ACC112 (cell line): ENCODE measurements at regions not wholly inside any gene's neighbourhood (a gene's known extent, or its start where the extent isn't known, plus 50 kb on each side); places are given as distances from the start of the nearest gene placed in this dataset.

Experiments
- H2AFZ ChIP-seq: fragments of 200-600 bp; sonication (generic); one replicate; pipeline ENCODE4 v1.6.0; 2017; ENCODE audit warnings: antibody characterized with exemption, low read length; ENCODE audit not compliant: unreplicated experiment
- H3K27ac ChIP-seq: fragments of 200-600 bp; sonication (generic); 2 replicates; pipeline ENCODE4 v1.5.1; 2014; ENCODE audit warnings: low read depth, mild to moderate bottlenecking, antibody characterized with exemption, low read length, moderate library complexity
- H3K27me3 ChIP-seq: fragments of 200-600 bp; sonication (generic); 2 replicates; pipeline ENCODE4 v1.6.1; 2014; ENCODE audit warnings: mild to moderate bottlenecking, antibody characterized with exemption, low read length, moderate library complexity, mixed read lengths; ENCODE audit not compliant: insufficient read depth
- H3K36me3 ChIP-seq: fragments of 200-600 bp; sonication (generic); 2 replicates; pipeline ENCODE4 v1.6.1; 2016; ENCODE audit warnings: mild to moderate bottlenecking, antibody characterized with exemption, low read length, moderate library complexity, mixed read lengths; ENCODE audit not compliant: insufficient read depth
- H3K4me1 ChIP-seq: fragments of 200-600 bp; sonication (generic); one replicate; pipeline ENCODE4 v1.6.1; 2016; ENCODE audit warnings: low read length, mixed read lengths; ENCODE audit not compliant: insufficient read depth, unreplicated experiment, control insufficient read depth
- H3K4me3 ChIP-seq: fragments of 200-600 bp; sonication (generic); 2 replicates; pipeline ENCODE4 v1.5.1; 2014; ENCODE audit warnings: mild to moderate bottlenecking, low read depth, low read length
- H3K79me2 ChIP-seq: fragments of 200-600 bp; sonication (generic); one replicate; pipeline ENCODE4 v1.6.0; 2016; ENCODE audit warnings: low read length; ENCODE audit not compliant: control insufficient read depth, unreplicated experiment, insufficient read depth

DNA sequence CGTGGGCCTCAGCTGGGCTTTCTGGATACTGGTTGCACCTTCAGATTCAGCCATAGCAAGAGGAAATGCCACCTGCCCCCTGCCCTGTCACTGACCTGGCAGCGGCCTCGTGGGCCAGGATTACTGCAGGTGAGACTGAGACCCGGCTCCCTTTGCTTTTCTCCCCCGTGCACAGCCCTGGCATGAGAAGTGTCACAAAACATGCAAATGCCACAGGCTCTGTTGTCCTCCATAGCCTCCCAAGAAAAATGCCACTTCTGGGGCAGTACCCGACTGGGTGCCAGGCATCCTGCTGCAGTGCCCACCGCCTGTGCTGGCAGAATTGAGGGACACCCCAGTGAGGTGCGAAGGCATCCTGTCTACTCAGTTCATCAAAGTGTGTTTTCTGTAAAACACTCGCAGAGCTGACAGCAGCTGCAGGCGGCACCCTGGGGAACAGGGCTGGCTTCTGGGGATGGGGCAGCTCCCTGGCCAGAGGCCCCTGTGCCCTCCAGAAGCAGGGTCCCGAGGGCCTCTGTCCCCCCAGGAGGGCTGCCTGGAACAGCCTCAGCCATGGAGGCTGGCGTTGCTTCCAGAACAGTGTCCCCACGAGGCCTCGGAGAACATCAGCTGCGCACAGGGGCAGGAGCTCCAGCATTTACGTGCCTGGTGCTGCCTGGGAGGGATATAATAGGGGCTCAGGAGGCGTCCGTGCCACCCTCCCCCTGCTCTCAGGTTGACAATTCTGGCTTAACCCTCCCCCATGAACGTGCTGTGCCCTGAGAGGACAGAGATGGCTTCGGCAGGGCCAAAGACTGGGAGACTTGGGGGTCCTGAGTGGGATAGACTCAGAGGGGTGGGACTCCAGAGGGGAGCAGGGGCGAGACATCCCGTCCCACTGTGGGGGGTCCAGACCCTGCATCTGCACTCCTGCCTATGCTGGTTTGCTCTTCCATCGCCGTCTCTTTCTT lies 99.5 kb upstream of the NKX1-1 start:
- H3K27ac ChIP-seq, result no peak overlapping the region
- H2AFZ ChIP-seq, result no peak overlapping the region
- no peak overlapping the region for H3K4me3 ChIP-seq
- no peaks in the 10 kb centered on the region for H3K4me1 ChIP-seq
- no peaks in the 10 kb centered on the region for H3K36me3 ChIP-seq
- H3K27me3 ChIP-seq, result peaks cover 39% of the 10 kb centered on the region
- no peaks in the 10 kb centered on the region for H3K79me2 ChIP-seq

DNA sequence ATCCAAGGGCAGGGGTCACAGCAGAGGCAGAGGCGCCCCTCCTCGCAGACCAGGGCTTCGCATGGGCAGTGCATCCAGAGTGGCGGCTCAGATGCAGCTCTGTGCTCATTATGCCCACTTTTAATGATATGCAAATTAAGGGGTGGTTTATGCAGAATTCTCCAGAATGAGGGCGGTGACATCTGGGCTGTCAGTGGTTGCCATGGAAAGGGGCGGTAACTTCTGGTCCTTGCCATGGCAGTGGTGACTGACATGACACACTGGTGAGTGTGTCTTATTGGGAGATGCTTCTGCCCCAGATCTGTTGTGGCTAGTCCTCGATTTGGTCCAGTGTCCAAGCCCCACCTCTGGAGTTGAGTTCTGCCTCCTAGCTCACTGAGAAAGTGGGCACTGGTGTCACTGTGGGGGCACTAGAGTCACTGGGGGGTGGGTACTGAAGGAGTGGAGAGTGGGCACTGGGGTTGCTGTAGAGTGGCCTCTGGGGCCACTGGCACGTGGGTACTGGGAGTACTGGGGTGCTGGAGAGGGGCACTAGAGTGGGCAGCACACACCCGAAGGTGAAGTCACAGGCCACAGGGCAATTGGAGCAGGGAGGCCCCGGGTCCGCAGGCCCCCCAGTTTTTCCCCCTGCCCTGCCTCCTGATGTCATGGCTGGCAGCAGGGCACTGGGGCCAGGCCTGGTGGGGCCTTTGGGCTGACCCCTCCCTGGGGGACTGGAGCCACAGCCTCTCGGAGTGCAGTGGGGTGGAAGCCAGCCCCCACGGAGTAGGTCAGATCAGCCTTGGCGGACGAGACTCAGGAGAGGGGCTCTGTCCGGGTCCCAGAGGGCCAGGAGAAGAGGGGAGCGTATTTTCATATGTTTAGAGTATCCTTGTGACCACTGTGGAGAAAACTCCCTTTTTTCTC lies 98.6 kb upstream of the NKX1-1 start:
- H3K4me1 ChIP-seq, result no peaks in the 10 kb centered on the region
- H3K27me3 ChIP-seq, result peaks cover 36% of the 10 kb centered on the region
- no peak overlapping the region for H3K4me3 ChIP-seq
- no peaks in the 10 kb centered on the region for H3K36me3 ChIP-seq
- no peak overlapping the region for H2AFZ ChIP-seq
- H3K79me2 ChIP-seq, result no peaks in the 10 kb centered on the region
- no peak overlapping the region for H3K27ac ChIP-seq

DNA sequence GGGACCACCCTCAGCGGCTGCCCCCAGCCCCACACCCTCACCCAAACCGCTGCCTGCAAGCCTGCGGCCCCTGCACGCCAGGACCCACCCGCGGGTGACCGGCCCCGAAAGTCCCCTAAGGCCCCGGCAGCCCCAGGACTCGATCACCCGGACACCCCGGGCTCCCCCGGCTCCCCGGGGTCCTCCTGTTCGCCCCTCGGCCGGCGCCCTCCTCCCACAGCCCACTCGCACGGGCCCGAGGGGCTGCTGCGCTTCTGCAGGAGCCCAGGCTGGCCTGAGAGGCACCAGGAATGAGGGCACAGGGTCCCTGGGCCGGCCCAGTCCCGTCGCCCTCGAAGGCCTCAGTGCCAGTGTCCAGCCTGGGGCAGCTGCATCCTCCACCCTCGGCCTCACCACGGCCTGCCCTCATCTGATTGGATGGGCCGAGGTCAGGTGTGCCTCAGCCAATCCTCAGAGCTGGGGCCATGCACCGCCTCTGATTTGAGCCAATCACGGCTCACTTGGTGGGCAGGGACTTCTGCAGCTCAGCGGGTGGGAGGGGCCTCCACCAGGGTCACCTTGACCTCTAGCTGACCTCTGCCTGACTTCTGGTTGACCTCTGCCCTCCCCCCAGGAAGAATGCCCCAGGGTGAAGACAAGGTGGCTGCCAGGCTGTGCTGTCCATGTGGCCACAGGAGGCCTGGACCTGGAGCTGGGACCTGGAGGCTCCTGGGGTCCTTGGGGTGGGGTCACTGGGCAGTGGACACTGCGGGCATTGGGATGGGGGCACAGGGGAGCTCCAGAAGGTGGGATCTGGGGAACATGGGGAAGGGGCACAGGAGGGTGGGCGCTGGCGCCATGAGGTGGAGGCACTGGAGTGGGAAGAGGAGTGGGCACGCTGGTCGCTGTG lies 97.6 kb upstream of the NKX1-1 start:
- peaks cover 26% of the 10 kb centered on the region for H3K27me3 ChIP-seq
- H3K4me1 ChIP-seq, result no peaks in the 10 kb centered on the region
- H3K36me3 ChIP-seq, result no peaks in the 10 kb centered on the region
- H2AFZ ChIP-seq, result no peak overlapping the region
- no peak overlapping the region for H3K27ac ChIP-seq
- no peaks in the 10 kb centered on the region for H3K79me2 ChIP-seq
- H3K4me3 ChIP-seq, result no peak overlapping the region

DNA sequence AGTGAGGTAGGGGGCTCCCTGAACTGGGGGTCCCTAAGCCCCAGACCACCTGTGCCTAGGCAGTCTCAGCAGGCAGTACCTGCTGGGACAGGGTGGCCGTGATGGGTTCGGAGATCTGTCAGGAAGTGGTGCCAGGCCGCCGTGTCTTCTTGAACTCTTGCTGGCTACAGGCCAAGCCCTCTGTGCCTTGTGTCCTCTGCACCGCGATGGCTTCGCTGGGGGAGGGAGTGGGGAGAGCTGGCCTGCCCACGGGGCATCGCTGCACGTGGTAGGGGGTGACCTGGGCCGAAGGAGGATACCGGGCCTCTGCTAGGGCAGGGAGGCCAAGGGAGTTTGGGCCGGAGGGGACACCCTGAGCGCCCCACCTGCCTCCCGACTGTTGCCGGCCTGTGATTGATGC lies 96.7 kb upstream of the NKX1-1 start:
- Histone ChIP-seq H3K27ac (no peak overlapping the region), H3K36me3 (no peaks in the 10 kb centered on the region), H3K4me3 (no peak overlapping the region)

DNA sequence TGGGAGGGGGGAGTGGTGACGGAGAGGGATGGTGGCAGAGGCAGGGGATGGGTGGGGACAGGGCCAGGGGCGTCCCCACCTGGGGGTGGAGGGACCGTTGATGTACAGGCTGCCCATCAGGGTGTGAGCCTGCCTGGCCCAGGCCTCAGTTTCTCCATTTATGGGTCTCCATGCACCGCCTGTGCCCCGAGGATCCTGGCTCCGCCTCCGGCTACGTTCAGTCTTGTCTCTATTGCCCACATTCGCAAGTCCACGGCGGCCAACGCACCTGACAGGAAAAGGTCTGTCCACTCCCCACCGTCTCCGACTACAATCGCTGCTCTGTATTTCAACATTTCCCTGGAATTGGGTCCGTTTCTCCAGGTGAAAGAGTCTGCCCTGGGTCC lies 96.3 kb upstream of the NKX1-1 start:
- no peak overlapping the region for H2AFZ ChIP-seq
- no peak overlapping the region for H3K27ac ChIP-seq
- H3K4me3 ChIP-seq, result no peak overlapping the region
- H3K36me3 ChIP-seq, result no peaks in the 10 kb centered on the region
- H3K79me2 ChIP-seq, result no peaks in the 10 kb centered on the region
- H3K27me3 ChIP-seq, result peaks cover 23% of the 10 kb centered on the region
- no peaks in the 10 kb centered on the region for H3K4me1 ChIP-seq

More for the DNA sequence above, 96.7 kb upstream of the NKX1-1 start:
- Histone ChIP-seq H2AFZ (no peak overlapping the region), H3K4me1 (no peaks in the 10 kb centered on the region), H3K27me3 (peaks cover 24% of the 10 kb centered on the region), H3K79me2 (no peaks in the 10 kb centered on the region)

DNA sequence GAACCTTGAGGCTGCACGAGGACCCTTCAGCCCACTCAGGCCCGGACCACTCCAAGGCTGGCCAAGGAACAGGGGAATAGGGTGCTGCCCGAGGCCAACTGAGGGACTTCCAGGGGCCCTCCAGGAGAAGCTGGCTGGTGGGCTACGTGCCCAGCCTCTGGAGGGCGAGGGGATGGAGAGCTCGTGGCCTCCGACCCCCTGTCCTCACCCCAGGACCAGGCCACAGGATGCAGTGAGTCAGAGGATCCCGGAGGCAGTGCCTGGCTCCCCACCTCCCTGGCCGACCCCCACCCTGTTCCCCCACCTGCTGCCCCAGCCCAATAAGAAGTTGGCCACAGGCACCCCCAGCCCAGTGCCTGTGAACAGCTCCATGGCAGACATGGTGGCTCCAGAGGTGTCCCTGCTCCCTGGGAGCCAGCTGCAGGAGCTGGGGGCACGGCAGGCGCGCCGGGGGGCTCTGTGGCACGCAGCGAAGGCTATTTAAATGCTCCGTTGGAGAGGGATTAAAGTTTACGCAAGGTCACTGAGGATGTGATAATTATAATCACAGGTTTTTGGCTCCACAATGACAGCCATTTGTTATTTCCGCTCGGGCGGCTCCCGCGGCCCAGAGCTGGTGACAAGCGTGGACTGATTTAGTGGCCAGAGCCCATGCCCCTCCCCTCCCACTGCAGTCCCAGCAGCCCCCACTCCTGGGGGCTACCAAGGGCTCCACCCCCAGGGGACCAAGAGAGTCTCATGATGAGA lies 95.7 kb upstream of the NKX1-1 start:
- Histone ChIP-seq H3K36me3 (no peaks in the 10 kb centered on the region), H3K27ac (no peak overlapping the region), H3K4me3 (no peak overlapping the region), H3K79me2 (no peaks in the 10 kb centered on the region), H2AFZ (no peak overlapping the region), H3K4me1 (no peaks in the 10 kb centered on the region), H3K27me3 (peaks cover 23% of the 10 kb centered on the region)

DNA sequence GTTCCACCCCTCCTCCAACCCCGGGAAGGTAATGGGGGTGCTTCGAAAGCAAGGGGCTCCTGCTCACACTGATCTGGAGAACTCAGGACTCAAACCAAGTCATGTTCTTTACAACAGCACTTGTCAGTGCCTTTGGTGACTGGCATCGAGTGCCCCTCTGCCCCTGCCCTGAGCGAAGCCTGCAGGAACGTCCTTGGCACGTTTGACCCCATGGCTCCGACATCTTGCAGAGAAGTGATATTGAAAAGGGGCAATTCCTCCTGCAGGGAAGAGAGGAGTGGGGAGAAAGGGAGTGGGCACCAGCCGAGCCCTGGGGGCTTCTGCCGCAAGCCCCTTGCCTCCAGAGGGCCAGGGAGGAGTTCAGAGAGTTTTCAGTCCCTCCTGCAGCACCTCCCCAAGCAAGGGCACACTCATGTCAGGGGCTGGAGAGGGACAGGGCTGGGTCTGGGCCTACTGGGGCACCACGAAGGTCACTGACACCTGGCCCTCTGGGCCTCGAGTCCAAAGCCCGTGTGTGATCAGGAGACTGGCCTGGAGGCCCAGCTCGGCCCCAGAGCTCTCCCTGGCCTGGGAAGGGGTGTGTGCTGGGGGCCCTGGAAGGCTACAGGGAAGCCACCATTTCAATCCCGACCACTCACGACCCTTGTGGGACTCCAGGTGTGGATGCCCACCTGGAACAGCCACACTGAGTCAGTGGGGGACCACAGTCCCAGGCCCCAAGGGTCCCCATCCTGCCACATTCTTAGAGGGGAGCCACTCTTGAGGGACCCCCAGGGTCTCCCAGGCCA lies 94.9 kb upstream of the NKX1-1 start:
- H2AFZ ChIP-seq, result no peak overlapping the region
- H3K27me3 ChIP-seq, result peaks cover 30% of the 10 kb centered on the region
- no peaks in the 10 kb centered on the region for H3K79me2 ChIP-seq
- H3K36me3 ChIP-seq, result no peaks in the 10 kb centered on the region
- no peaks in the 10 kb centered on the region for H3K4me1 ChIP-seq
- no peak overlapping the region for H3K4me3 ChIP-seq
- H3K27ac ChIP-seq, result no peak overlapping the region

DNA sequence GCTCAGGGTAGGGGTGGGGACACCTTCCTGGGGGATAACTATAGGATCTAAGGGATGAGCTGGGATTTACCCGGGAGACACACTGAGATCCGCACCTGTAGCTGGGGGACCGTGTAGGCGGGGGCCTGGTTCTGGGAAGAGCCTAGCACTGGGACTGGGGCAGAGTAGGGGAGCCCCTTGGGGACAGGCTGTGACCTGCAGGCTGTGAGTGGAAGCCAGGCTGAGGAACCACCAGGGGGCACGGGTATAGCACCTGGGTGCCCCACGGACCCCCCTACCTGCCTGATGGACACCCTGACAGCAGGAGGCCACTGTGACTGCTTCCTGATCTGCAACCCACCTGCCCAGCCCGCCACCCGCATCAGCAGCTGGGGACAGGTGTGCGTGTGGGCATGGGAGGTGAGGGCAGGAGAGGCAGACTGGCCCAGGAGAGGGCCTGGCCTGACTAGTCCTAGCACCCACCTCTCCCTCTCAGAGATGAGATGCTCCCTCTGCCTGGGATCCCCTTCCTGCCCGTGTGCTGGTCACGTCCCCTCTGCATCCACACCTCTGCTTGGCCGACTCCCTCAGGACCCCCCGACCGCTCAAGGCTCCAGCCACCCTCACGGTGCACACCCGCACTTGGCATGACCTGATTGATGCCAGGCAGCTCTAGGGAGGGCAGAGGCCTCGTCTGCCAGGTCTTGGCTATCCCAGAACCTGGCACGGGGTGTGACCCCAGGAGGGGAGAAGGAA lies 94.2 kb upstream of the NKX1-1 start:
- H3K27me3 ChIP-seq, result peaks cover 29% of the 10 kb centered on the region
- H3K36me3 ChIP-seq, result no peaks in the 10 kb centered on the region
- H3K4me1 ChIP-seq, result no peaks in the 10 kb centered on the region
- H3K4me3 ChIP-seq, result no peak overlapping the region
- no peaks in the 10 kb centered on the region for H3K79me2 ChIP-seq
- H3K27ac ChIP-seq, result no peak overlapping the region
- no peak overlapping the region for H2AFZ ChIP-seq

DNA sequence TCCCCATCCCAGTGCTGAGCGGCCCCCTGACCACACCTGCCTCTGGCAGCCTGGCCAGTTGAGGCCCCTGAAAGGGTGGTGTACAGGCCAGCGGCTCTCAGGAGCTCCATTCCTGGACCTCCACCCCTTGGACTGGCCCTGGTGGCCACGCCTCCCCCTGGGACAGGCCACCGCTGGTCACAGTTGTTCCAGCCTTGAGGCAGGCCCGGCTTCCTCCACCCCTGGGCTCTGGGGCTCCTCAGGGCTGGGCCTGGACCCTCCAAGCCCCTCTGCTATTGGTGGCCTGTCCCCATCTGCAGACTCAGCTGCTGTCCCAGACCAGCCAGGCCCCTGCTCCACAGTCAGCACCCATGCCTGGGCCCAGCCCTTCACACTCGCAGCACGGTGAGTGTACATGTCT lies 93.2 kb upstream of the NKX1-1 start:
- H3K4me3 ChIP-seq, result no peak overlapping the region
- peaks cover 38% of the 10 kb centered on the region for H3K27me3 ChIP-seq
- no peaks in the 10 kb centered on the region for H3K79me2 ChIP-seq
- no peak overlapping the region for H3K27ac ChIP-seq
- no peak overlapping the region for H2AFZ ChIP-seq
- no peaks in the 10 kb centered on the region for H3K4me1 ChIP-seq
- H3K36me3 ChIP-seq, result no peaks in the 10 kb centered on the region
